Uterus (tissue), 2 donors: ENCODE measurements at regions not wholly inside any gene's neighbourhood (a gene's known extent, or its start where the extent isn't known, plus 50 kb on each side); places are given as distances from the start of the nearest gene placed in this dataset.

ENCODE experiments used
- CTCF ChIP-seq, 4 experiments: fragments of 200-600 bp in 2 of 4; fragments of 450-650 bp in 2 of 4; sonication (generic) in 2 of 4; IDR thresholded peaks; one replicate each; pipeline ENCODE4 v1.5.1; 2016 to 2019; ENCODE audit warnings: antibody characterized with exemption in 4 of 4, mild to moderate bottlenecking in 2 of 4, moderate library complexity in 1 of 4
- POLR2A ChIP-seq, 2 donors: fragments of 450-650 bp; IDR thresholded peaks; one replicate each; pipeline ENCODE4 v1.6.1; 2016; ENCODE audit warnings: antibody characterized with exemption in 2 of 2, mild to moderate bottlenecking in 1 of 2, moderate library complexity in 1 of 2

- TF ChIP-seq CTCF (IDR thresholded peaks at IDR 0.05) (no peak), POLR2A (IDR thresholded peaks at IDR 0.05) (no peak)
Measured at GRCh38 chr6:156423075-156423474, 354.1 kb upstream of the ARID1B start.
